VCaP (cell line): ENCODE measurements at regions not wholly inside any gene's neighbourhood (a gene's known extent, or its start where the extent isn't known, plus 50 kb on each side); places are given as distances from the start of the nearest gene placed in this dataset.

Source experiments
- H3K27ac ChIP-seq: fragments of 450-650 bp; 2 replicates; pipeline ENCODE4 v1.5.1; 2017
- TF ChIP-seq, protein P1 (sequence below): fragments of 450-650 bp; conservative IDR thresholded peaks from 2 replicates; pipeline ENCODE4 v1.5.1; 2017; ENCODE audit warnings: mild to moderate bottlenecking, moderate library complexity

DNA sequence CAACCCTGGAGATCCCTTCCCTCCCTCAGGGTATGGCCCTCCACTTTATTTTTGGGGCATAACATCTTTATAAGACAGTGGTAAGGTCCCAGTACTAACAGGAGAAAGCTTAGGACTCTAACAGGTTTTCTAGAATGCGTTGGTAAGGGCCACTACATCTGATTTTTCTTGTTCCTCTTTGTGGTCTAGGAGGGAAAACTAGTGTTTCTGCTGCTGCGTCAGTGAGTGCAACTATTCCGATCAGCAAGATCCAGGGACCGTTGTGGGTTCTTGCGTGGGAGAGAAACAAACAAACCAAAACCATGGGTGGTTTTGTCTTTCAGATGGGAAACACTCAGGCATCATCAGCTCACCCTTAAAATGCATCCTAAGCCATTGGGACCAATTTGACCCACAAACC lies 123.6 kb upstream of the SLC16A7 start:
- H3K27ac ChIP-seq = no peak overlapping the region
- TF ChIP-seq, protein P1, sequence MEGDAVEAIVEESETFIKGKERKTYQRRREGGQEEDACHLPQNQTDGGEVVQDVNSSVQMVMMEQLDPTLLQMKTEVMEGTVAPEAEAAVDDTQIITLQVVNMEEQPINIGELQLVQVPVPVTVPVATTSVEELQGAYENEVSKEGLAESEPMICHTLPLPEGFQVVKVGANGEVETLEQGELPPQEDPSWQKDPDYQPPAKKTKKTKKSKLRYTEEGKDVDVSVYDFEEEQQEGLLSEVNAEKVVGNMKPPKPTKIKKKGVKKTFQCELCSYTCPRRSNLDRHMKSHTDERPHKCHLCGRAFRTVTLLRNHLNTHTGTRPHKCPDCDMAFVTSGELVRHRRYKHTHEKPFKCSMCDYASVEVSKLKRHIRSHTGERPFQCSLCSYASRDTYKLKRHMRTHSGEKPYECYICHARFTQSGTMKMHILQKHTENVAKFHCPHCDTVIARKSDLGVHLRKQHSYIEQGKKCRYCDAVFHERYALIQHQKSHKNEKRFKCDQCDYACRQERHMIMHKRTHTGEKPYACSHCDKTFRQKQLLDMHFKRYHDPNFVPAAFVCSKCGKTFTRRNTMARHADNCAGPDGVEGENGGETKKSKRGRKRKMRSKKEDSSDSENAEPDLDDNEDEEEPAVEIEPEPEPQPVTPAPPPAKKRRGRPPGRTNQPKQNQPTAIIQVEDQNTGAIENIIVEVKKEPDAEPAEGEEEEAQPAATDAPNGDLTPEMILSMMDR = no peak

GRCh38 chr12:59459966-59460660 lies 135.7 kb upstream of the SLC16A7 start:
- TF ChIP-seq, protein P1 = no peak
- H3K27ac ChIP-seq = no peak overlapping the region

DNA sequence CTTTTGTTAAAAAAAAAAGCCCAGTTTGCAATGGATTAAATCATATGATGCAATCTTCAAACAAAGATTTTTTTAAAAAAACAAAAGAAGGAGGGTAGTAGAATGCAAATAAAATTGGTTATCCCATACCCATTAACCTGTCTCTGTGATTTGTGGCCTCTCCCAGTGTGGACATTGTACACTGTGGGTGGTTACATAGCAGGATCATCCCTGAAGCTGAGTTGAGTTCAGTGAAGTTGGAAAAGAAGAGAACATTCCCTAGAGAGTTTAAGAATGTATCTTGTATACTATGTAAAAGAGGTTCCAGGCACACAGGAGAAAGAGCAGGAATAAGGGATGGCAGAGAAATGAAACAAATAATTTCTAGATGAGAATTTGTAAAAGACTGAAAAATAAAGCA lies 142.4 kb upstream of the SLC16A7 start:
- H3K27ac ChIP-seq = no peak overlapping the region
- TF ChIP-seq, protein P1 = no peak

- TF ChIP-seq, protein P1 = no peak
- H3K27ac ChIP-seq = no peak overlapping the region
Measured at GRCh38 chr12:59452746-59453145, 143.1 kb upstream of the SLC16A7 start.

DNA sequence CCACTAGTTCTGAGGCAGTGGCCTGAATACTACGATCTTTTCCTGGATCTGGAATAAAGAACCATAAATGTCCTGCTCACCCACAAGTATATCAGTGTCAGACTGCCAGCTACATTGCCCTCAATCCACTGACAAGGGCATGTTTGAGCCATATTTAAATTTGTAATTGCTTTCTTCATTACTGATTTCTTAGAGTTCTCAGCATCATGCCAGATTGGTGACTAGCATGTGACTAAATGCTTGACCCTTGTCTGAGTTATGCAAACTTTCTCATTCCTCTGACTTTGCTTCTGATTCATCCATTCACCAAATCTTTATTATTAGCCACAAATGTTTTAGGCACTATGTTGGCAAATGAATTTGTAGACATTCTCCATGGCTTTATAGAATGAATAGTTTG lies 143.6 kb upstream of the SLC16A7 start:
- TF ChIP-seq, protein P1 = no peak
- H3K27ac ChIP-seq = no peak overlapping the region

- H3K27ac ChIP-seq = no peak overlapping the region
- TF ChIP-seq, protein P1 = no peak
Measured at GRCh38 chr12:59446116-59446515, 149.7 kb upstream of the SLC16A7 start.

DNA sequence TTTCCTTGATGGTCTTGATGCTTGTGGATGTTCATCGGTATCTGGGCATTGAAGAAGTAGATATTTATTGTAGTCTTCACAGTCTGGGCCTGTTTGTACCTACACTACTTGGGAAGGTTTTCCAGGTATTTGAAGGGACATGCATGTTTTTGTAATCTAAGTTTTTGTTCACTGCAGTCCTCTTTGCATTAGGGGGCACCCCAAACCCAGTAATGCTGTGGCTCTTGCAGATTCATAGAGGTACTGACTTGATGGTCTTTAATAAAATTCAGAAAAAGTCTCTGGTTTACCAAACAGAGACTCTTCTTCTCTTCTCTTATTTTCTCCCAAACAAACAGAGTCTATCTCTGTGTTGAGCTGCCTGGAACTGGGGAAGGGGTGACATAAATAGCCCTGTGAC lies 150.9 kb upstream of the SLC16A7 start:
- no peak overlapping the region for H3K27ac ChIP-seq
- TF ChIP-seq, protein P1 = no peak
